HCT116 (cell line): ENCODE measurements at regions not wholly inside any gene's neighbourhood (a gene's known extent, or its start where the extent isn't known, plus 50 kb on each side); places are given as distances from the start of the nearest gene placed in this dataset.

Source experiments
- ATAC-seq: fragments of 200-7000 bp; cut with Tn5 transposase; 2 replicates; pipeline ENCODE4 v1.9.1; 2020; ENCODE audit warnings: mild to moderate bottlenecking, moderate library complexity
- BruUV-seq: library from RNA; stranded (reverse); fragments of 400-500 nt; replicated peaks from 2 replicates; lab custom pipeline; 2021; lab: Mats Ljungman, UMichigan
- CTCF ChIA-PET: fragments of 300-600 bp; sonication (Branson Sonifier 250); formaldehyde crosslinking; loops from one replicate; lab custom pipeline; 2021; ENCODE audit warnings: antibody characterized with exemption; lab: Charles Lee
- POLR2A ChIA-PET: fragments of 300-600, 350-600 bp; sonication (Branson Sonifier 250); formaldehyde crosslinking; loops from one replicate; lab custom pipeline; 2021; ENCODE audit warnings: antibody characterized with exemption; lab: Charles Lee
- RAD21 ChIA-PET, 2 experiments: fragments of 300-600 bp; sonication (Branson Sonifier 250); formaldehyde crosslinking; loops; one replicate each; lab custom pipeline; 2023; ENCODE audit warnings: low total read pairs in 2 of 2; ENCODE audit not compliant: uncharacterized antibody in 2 of 2, unreplicated experiment in 2 of 2, low non-redundant PET in 1 of 2; lab: Charles Lee
- DNase-seq: peaks from one replicate; pipeline ENCODE4 v3.0.0-alpha.2; 2010; ENCODE audit warnings: low read depth, low spot score
- H2AFZ ChIP-seq: fragments of 200-600 bp; shearing (Covaris generic), sonication (generic); 2 replicates; pipeline ENCODE4 v1.6.1; 2017; ENCODE audit warnings: low read depth, mixed run types, mixed read lengths, antibody characterized with exemption, low read length; ENCODE audit not compliant: poor library complexity, severe bottlenecking
- H3K27ac ChIP-seq: 2 replicates; pipeline ENCODE4 v1.5.1; 2012; ENCODE audit warnings: low read depth, low read length
- H3K27me3 ChIP-seq: fragments of 200-600 bp; sonication (generic); 2 replicates; pipeline ENCODE4 v1.6.1; 2016; ENCODE audit warnings: mixed run types, low read length, mixed read lengths; ENCODE audit not compliant: insufficient read depth
- H3K36me3 ChIP-seq, 2 experiments: fragments of 200-500 bp in 1 of 2; fragments of 200-600 bp in 1 of 2; sonication (Bioruptor generic) in 1 of 2; sonication (generic) in 1 of 2; 2 replicates each; pipeline versions ENCODE4 v1.5.1 to v1.6.1; 2014 to 2016; ENCODE audit warnings: low read length in 2 of 2, inconsistent platforms in 1 of 2, mixed read lengths in 1 of 2, mixed run types in 1 of 2; ENCODE audit not compliant: insufficient read depth in 2 of 2, control insufficient read depth in 1 of 2
- H3K4me1 ChIP-seq, 2 experiments: fragments of 200-600 bp in 1 of 2; sonication (generic) in 1 of 2; 2 replicates each; pipeline versions ENCODE4 v1.5.1 to v1.6.1; 2012 to 2017; ENCODE audit warnings: low read length in 2 of 2, inconsistent platforms in 1 of 2, mild to moderate bottlenecking in 1 of 2, mixed read lengths in 1 of 2, mixed run types in 1 of 2, moderate library complexity in 1 of 2; ENCODE audit not compliant: insufficient read depth in 2 of 2, control insufficient read depth in 1 of 2
- H3K4me2 ChIP-seq: fragments of 200-600 bp; sonication (generic); 2 replicates; pipeline ENCODE4 v1.6.1; 2017; ENCODE audit warnings: mixed run types, low read length, mixed read lengths
- H3K4me3 ChIP-seq, 2 experiments: fragments of 200-600 bp in 1 of 2; sonication (generic) in 1 of 2; replicated peaks in 1 of 2; 2 replicates each; pipeline ENCODE4 v1.5.1; 2011 to 2016; ENCODE audit warnings: low read length in 2 of 2, control low read depth in 1 of 2, low read depth in 1 of 2, mild to moderate bottlenecking in 1 of 2, mixed read lengths in 1 of 2, mixed run types in 1 of 2
- H3K79me2 ChIP-seq: fragments of 200-600 bp; sonication (generic); 2 replicates; pipeline ENCODE4 v1.6.1; 2017; ENCODE audit warnings: mild to moderate bottlenecking, mixed run types, low read length, moderate library complexity, mixed read lengths; ENCODE audit not compliant: insufficient read depth
- H3K9ac ChIP-seq: fragments of 200-600 bp; sonication (generic); 2 replicates; pipeline ENCODE4 v1.6.1; 2016; ENCODE audit warnings: low read length, mixed read lengths
- H3K9me2 ChIP-seq: fragments of 200-600 bp; sonication (generic), shearing (Covaris generic); 2 replicates; pipeline ENCODE4 v1.6.1; 2017; ENCODE audit warnings: mixed run types, mild to moderate bottlenecking, moderate library complexity; ENCODE audit not compliant: insufficient read depth
- H3K9me3 ChIP-seq, 2 experiments: fragments of 200-500 bp in 1 of 2; fragments of 200-600 bp in 1 of 2; sonication (Bioruptor generic) in 1 of 2; sonication (generic) in 1 of 2; 2 replicates each; pipeline ENCODE4 v1.6.1; 2014 to 2017; ENCODE audit warnings: low read length in 2 of 2, mixed read lengths in 2 of 2, inconsistent platforms in 1 of 2, low read depth in 1 of 2, mild to moderate bottlenecking in 1 of 2, mixed run types in 1 of 2, moderate library complexity in 1 of 2; ENCODE audit not compliant: control insufficient read depth in 1 of 2, insufficient read depth in 1 of 2
- H4K20me1 ChIP-seq: fragments of 200-600 bp; sonication (generic), shearing (Covaris generic); 2 replicates; pipeline ENCODE4 v1.6.1; 2017; ENCODE audit warnings: mixed run types, mild to moderate bottlenecking, moderate library complexity; ENCODE audit not compliant: insufficient read depth
- ATF3 ChIP-seq: IDR thresholded peaks from 2 replicates; pipeline ENCODE4 v1.6.1; 2012
- CBX3 ChIP-seq: IDR thresholded peaks from 2 replicates; pipeline ENCODE4 v1.6.1; 2012; ENCODE audit warnings: low read depth
- CTCF ChIP-seq, 3 experiments: fragments of 200-600 bp in 1 of 3; sonication (generic) in 1 of 3; IDR thresholded peaks in 2 of 3; conservative IDR thresholded peaks in 1 of 3; 2 replicates each; pipeline ENCODE4 v1.5.1; 2012 to 2017; ENCODE audit warnings: low read depth in 2 of 3, low read length in 2 of 3, antibody characterized with exemption in 1 of 3, borderline replicate concordance in 1 of 3, control low read depth in 1 of 3, mild to moderate bottlenecking in 1 of 3, mixed read lengths in 1 of 3, mixed run types in 1 of 3, moderate library complexity in 1 of 3; ENCODE audit not compliant: insufficient read depth in 1 of 3
- EGR1 ChIP-seq: IDR thresholded peaks from 2 replicates; pipeline ENCODE4 v1.6.1; 2012; ENCODE audit warnings: low read depth
- ELF1 ChIP-seq: IDR thresholded peaks from 2 replicates; pipeline ENCODE4 v1.6.1; 2012; ENCODE audit warnings: low read depth, borderline replicate concordance
- EZH2phosphoT487 ChIP-seq: fragments of 200-600 bp; IDR thresholded peaks from 2 replicates; pipeline ENCODE4 v1.6.1; 2018; ENCODE audit warnings: antibody characterized with exemption, borderline replicate concordance
- FOSL1 ChIP-seq: IDR thresholded peaks from 2 replicates; pipeline ENCODE4 v1.6.1; 2012; ENCODE audit warnings: low read depth
- JUND ChIP-seq: IDR thresholded peaks from 2 replicates; pipeline ENCODE4 v1.6.1; 2012
- MAX ChIP-seq: IDR thresholded peaks from 2 replicates; pipeline ENCODE4 v1.6.1; 2012
- RAD21 ChIP-seq: IDR thresholded peaks from 2 replicates; pipeline ENCODE4 v1.6.1; 2012; ENCODE audit warnings: low read depth, mild to moderate bottlenecking
- SIN3A ChIP-seq: IDR thresholded peaks from 2 replicates; pipeline ENCODE4 v1.6.1; 2012; ENCODE audit warnings: low read depth
- SP1 ChIP-seq: IDR thresholded peaks from 2 replicates; pipeline ENCODE4 v1.6.1; 2012; ENCODE audit warnings: low read depth
- SRF ChIP-seq: IDR thresholded peaks from 2 replicates; pipeline ENCODE4 v1.6.1; 2012; ENCODE audit warnings: low read depth
- TCF7L2 ChIP-seq: IDR thresholded peaks from 2 replicates; pipeline ENCODE4 v1.7.0; 2011; ENCODE audit warnings: borderline replicate concordance, inconsistent platforms; ENCODE audit not compliant: insufficient read depth, insufficient read length; ENCODE audit errors: extremely low read depth
- ZFX ChIP-seq: fragments of 450-650 bp; IDR thresholded peaks from 2 replicates; pipeline ENCODE4 v1.6.1; 2017
- ZNF274 ChIP-seq: fragments of 200-500 bp; sonication (Bioruptor generic); IDR thresholded peaks from 2 replicates; pipeline ENCODE4 v1.6.1; 2014; ENCODE audit warnings: mild to moderate bottlenecking, low read depth, low read length, inconsistent platforms
- intact Hi-C: fragments of 100-400 bp; cut with micrococcal nuclease; formaldehyde crosslinking; loops from 2 replicates; pipeline ENCODE4 v1.10.0; 2022

GRCh38 chr4:164579270-164579942, 174.5 kb upstream of the SMIM31 start:
- no TSS peak for BruUV-seq
- H3K9me2 ChIP-seq = no peaks in the 10 kb centered on the region
- intact Hi-C loops = no loop called here
- H3K9ac ChIP-seq = no peak overlapping the region
- no peak for DNase-seq
- no peaks in the 10 kb centered on the region for H3K4me1 ChIP-seq
- H3K36me3 ChIP-seq = no peaks in the 10 kb centered on the region
- no peak overlapping the region for H3K4me3 ChIP-seq
- TF ChIP-seq MAX = no peak
- no peak for TF ChIP-seq ELF1
- no peak for TF ChIP-seq EGR1
- no peak for TF ChIP-seq JUND
- TF ChIP-seq, all 23 proteins: peak for 0
- Histone ChIP-seq H3K9me3 (no peaks in the 10 kb centered on the region), H3K4me2 (no peak overlapping the region), H3K27ac (no peak overlapping the region), H4K20me1 (no peaks in the 10 kb centered on the region), H3K27me3 (no peaks in the 10 kb centered on the region), H3K79me2 (no peaks in the 10 kb centered on the region), H2AFZ (no peak overlapping the region)
- ChIA-PET POLR2A (no interaction called here), CTCF (no interaction called here), RAD21 (interaction anchor here in 1 of 2 experiments (0.6 kb wide), 1 partner anchor 257 kb away, joined by 3 read pairs; no protein-coding TSS in a partner anchor)
- ATAC-seq = no peak

- no peak overlapping the region for H3K4me3 ChIP-seq
- ATAC-seq (no peak), DNase-seq (no peak)
- H3K9me2 ChIP-seq = no peaks in the 10 kb centered on the region
- ChIA-PET RAD21 (no interaction called here), CTCF (no interaction called here), POLR2A (no interaction called here)
- no peak overlapping the region for H3K4me2 ChIP-seq
- no peaks in the 10 kb centered on the region for H3K79me2 ChIP-seq
- H3K27me3 ChIP-seq = no peaks in the 10 kb centered on the region
- H3K27ac ChIP-seq = no peak overlapping the region
- intact Hi-C loops = no loop called here
- no peaks in the 10 kb centered on the region for H3K4me1 ChIP-seq
- no peak overlapping the region for H2AFZ ChIP-seq
- no peaks in the 10 kb centered on the region for H3K36me3 ChIP-seq
- H3K9me3 ChIP-seq = no peaks in the 10 kb centered on the region
- no peak overlapping the region for H3K9ac ChIP-seq
- no TSS peak for BruUV-seq
- H4K20me1 ChIP-seq = no peaks in the 10 kb centered on the region
- TF ChIP-seq CTCF (IDR thresholded peaks at IDR 0.05 in 2 of 3, conservative IDR thresholded peaks at IDR 0.05 in 1 of 3; ENCODE audit: borderline replicate concordance in 1 of 3, insufficient read depth in 1 of 3, low read depth in 2 of 3, low read length in 2 of 3) (no peak), FOSL1 (no peak), EZH2phosphoT487 (no peak), TCF7L2 (no peak), EGR1 (no peak), ZNF274 (no peak), SIN3A (no peak), CBX3 (no peak), SRF (no peak), ELF1 (no peak), JUND (no peak), ATF3 (no peak), SP1 (no peak), ZFX (no peak), RAD21 (no peak)
Observed at GRCh38 chr4:164591666-164592065, 162.3 kb upstream of the SMIM31 start.
